B cell (primary cell): ENCODE measurements at regions not wholly inside any gene's neighbourhood (a gene's known extent, or its start where the extent isn't known, plus 50 kb on each side); places are given as distances from the start of the nearest gene placed in this dataset.

Experiments used
- ATAC-seq: fragments of 200-7000 bp; cut with Tn5 transposase; one replicate; pipeline ENCODE4 v1.10.0; 2021; ENCODE audit warnings: low read depth, mild to moderate bottlenecking, moderate number of reproducible peaks, moderate library complexity
- CTCF ChIA-PET: fragments of 350-600 bp; sonication (Branson Sonifier 250); formaldehyde crosslinking; loops from one replicate; lab custom pipeline; 2021; ENCODE audit warnings: antibody characterized with exemption, inconsistent platforms; lab: Charles Lee
- POLR2A ChIA-PET: fragments of 350-600 bp; sonication (Branson Sonifier 250); formaldehyde crosslinking; loops from one replicate; lab custom pipeline; 2021; ENCODE audit warnings: antibody characterized with exemption; lab: Charles Lee
- DNase-seq: peaks from one replicate; pipeline ENCODE4 v3.0.0; 2013
- H2AFZ ChIP-seq: 2 replicates; pipeline ENCODE4 v1.6.1; 2012; ENCODE audit warnings: mild to moderate bottlenecking, low read depth, low read length; ENCODE audit not compliant: insufficient read depth, poor library complexity, severe bottlenecking
- H3K27ac ChIP-seq, 2 donors: 1 replicate in 1 of 2; 2 replicates in 1 of 2; pipeline ENCODE4 v1.5.1; 2012 to 2013; ENCODE audit warnings: low read length in 2 of 2, mild to moderate bottlenecking in 2 of 2, moderate library complexity in 1 of 2
- H3K27me3 ChIP-seq, 4 experiments: fragments of 200-600 bp in 1 of 4; sonication (generic) in 1 of 4; replicated peaks in 1 of 4; 1 replicate in 2 of 4; 2 replicates in 2 of 4; pipeline versions ENCODE4 v1.6.1 to v1.7.0; 2013 to 2016; ENCODE audit warnings: low read length in 3 of 4, mild to moderate bottlenecking in 2 of 4, mixed read lengths in 1 of 4, moderate library complexity in 1 of 4; ENCODE audit not compliant: insufficient read depth in 4 of 4, control insufficient read depth in 3 of 4; ENCODE audit errors: control extremely low read depth in 1 of 4
- H3K36me3 ChIP-seq, 2 experiments: replicated peaks in 1 of 2; 1 replicate in 1 of 2; 2 replicates in 1 of 2; pipeline versions ENCODE4 v1.6.1 to v1.7.1; 2013; ENCODE audit warnings: low read length in 1 of 2; ENCODE audit not compliant: insufficient read depth in 2 of 2, control insufficient read depth in 1 of 2; ENCODE audit errors: control extremely low read depth in 1 of 2, extremely low read depth in 1 of 2
- H3K4me1 ChIP-seq, 2 donors: fragments of 200-600 bp in 1 of 2; sonication (generic) in 1 of 2; 1 replicate in 1 of 2; 2 replicates in 1 of 2; pipeline versions ENCODE4 v1.5.1 to v1.6.1; 2013 to 2017; ENCODE audit warnings: low read length in 2 of 2; ENCODE audit not compliant: control insufficient read depth in 2 of 2, insufficient read depth in 2 of 2
- H3K4me2 ChIP-seq: replicated peaks from 2 replicates; pipeline ENCODE3; 2012; ENCODE audit warnings: mild to moderate bottlenecking, low read depth, low read length; ENCODE audit not compliant: poor library complexity, severe bottlenecking
- H3K4me3 ChIP-seq, 5 experiments: fragments of 200-600 bp in 1 of 5; sonication (generic) in 1 of 5; 1 replicate in 3 of 5; 2 replicates in 2 of 5; pipeline versions ENCODE4 v1.5.1 to v1.7.0; 2011 to 2016; ENCODE audit warnings: low read length in 4 of 5, mild to moderate bottlenecking in 4 of 5, low read depth in 2 of 5, control low read depth in 1 of 5, moderate library complexity in 1 of 5; ENCODE audit not compliant: insufficient read depth in 1 of 5; ENCODE audit errors: control extremely low read depth in 1 of 5, extremely low read depth in 1 of 5
- H3K79me2 ChIP-seq: fragments of 200-600 bp; sonication (generic); one replicate; pipeline ENCODE4 v1.6.0; 2016; ENCODE audit warnings: low read length; ENCODE audit not compliant: control insufficient read depth, insufficient read depth
- H3K9ac ChIP-seq: fragments of 200-600 bp; sonication (generic); 2 replicates; pipeline ENCODE4 v1.6.1; 2017; ENCODE audit warnings: mild to moderate bottlenecking, low read length, moderate library complexity
- H3K9me3 ChIP-seq, 3 donors: one replicate each; pipeline versions ENCODE4 v1.6.1 to v1.7.1; 2013; ENCODE audit warnings: low read length in 2 of 3; ENCODE audit not compliant: control insufficient read depth in 2 of 3, insufficient read depth in 1 of 3; ENCODE audit errors: control extremely low read depth in 1 of 3
- H4K20me1 ChIP-seq: 2 replicates; pipeline ENCODE4 v1.6.0; 2012; ENCODE audit warnings: mild to moderate bottlenecking, low read length; ENCODE audit not compliant: insufficient read depth, control insufficient read depth, poor library complexity, severe bottlenecking
- H3K27ac Mint-ChIP-seq: one replicate; pipeline ENCODE4 v1.8.0; 2021; ENCODE audit warnings: mixed read lengths
- H3K27me3 Mint-ChIP-seq: one replicate; pipeline ENCODE4 v1.8.0; 2021; ENCODE audit warnings: mixed read lengths
- H3K4me1 Mint-ChIP-seq: one replicate; pipeline ENCODE4 v1.8.0; 2021; ENCODE audit warnings: mixed read lengths
- H3K4me3 Mint-ChIP-seq: one replicate; pipeline ENCODE4 v1.8.0; 2021; ENCODE audit warnings: mixed read lengths
- H3K9me3 Mint-ChIP-seq: one replicate; pipeline ENCODE4 v1.8.0; 2022; ENCODE audit warnings: mixed read lengths; ENCODE audit not compliant: insufficient read depth
- CTCF ChIP-seq: fragments of 200-600 bp; IDR thresholded peaks from one replicate; pipeline ENCODE4 v1.8.0; 2022; ENCODE audit warnings: antibody characterized with exemption, mild to moderate bottlenecking
- EZH2 ChIP-seq: IDR thresholded peaks from 2 replicates; pipeline ENCODE4 v1.6.1; 2012; ENCODE audit warnings: borderline replicate concordance, low read depth, mild to moderate bottlenecking, moderate library complexity, low read length; ENCODE audit not compliant: insufficient read depth, poor library complexity, severe bottlenecking
- WGBS: methylation state at CpG from one replicate; pipeline ENCODE4 v1.1.5; 2013; ENCODE audit warnings: missing lambda C conversion rate; ENCODE audit not compliant: insufficient coverage; 5-methylcytosine and 5-hydroxymethylcytosine counted together
- intact Hi-C: fragments of 100-400 bp; cut with micrococcal nuclease; formaldehyde crosslinking; loops from one replicate; pipeline ENCODE4 v1.10.0; 2022

- DNase-seq (no peak), ATAC-seq (no peak)
- H3K4me1 Mint-ChIP-seq: no peaks in the 10 kb centered on the region
- no peaks in the 10 kb centered on the region for H3K9me3 Mint-ChIP-seq
- H3K4me3 Mint-ChIP-seq: no peak overlapping the region
- H3K4me3 ChIP-seq: no peak overlapping the region
- no peak overlapping the region for H2AFZ ChIP-seq
- ChIA-PET POLR2A (no interaction called here), CTCF (no interaction called here)
- no peak for TF ChIP-seq CTCF
- TF ChIP-seq EZH2: no peak
- H4K20me1 ChIP-seq: no peaks in the 10 kb centered on the region
- WGBS: no CpG with 5 or more reads among the region's 1 CpG
- no peaks in the 10 kb centered on the region for H3K9me3 ChIP-seq
- H3K27ac ChIP-seq: no peak overlapping the region
- no peak overlapping the region for H3K9ac ChIP-seq
- H3K27me3 Mint-ChIP-seq: no peaks in the 10 kb centered on the region
- H3K4me1 ChIP-seq: no peaks in the 10 kb centered on the region
- H3K79me2 ChIP-seq: no peaks in the 10 kb centered on the region
- intact Hi-C loops: no loop called here
- H3K36me3 ChIP-seq: no peaks in the 10 kb centered on the region
- H3K4me2 ChIP-seq: no peak overlapping the region
- H3K27me3 ChIP-seq: no peaks in the 10 kb centered on the region
- no peak overlapping the region for H3K27ac Mint-ChIP-seq
These were observed 555.7 kb upstream of the ANO3 start for GRCh38 chr11:25776238-25776637.

- Histone ChIP-seq H4K20me1 (no peaks in the 10 kb centered on the region), H3K27me3 (no peaks in the 10 kb centered on the region), H2AFZ (no peak overlapping the region), H3K4me3 (no peak overlapping the region), H3K9ac (no peak overlapping the region), H3K4me1 (no peaks in the 10 kb centered on the region), H3K9me3 (no peaks in the 10 kb centered on the region), H3K4me2 (no peak overlapping the region), H3K36me3 (no peaks in the 10 kb centered on the region), H3K79me2 (no peaks in the 10 kb centered on the region), H3K27ac (no peak overlapping the region)
- H3K27me3 Mint-ChIP-seq: no peaks in the 10 kb centered on the region
- TF ChIP-seq CTCF: no peak
- TF ChIP-seq EZH2: no peak
- ChIA-PET CTCF (no interaction called here), POLR2A (no interaction called here)
- DNase-seq (no peak), ATAC-seq (no peak)
- intact Hi-C loops: no loop called here
- no peak overlapping the region for H3K27ac Mint-ChIP-seq
- no peaks in the 10 kb centered on the region for H3K4me1 Mint-ChIP-seq
- H3K4me3 Mint-ChIP-seq: no peak overlapping the region
- WGBS: 100% methylated on average over 1 of the region's 2 CpGs
- no peaks in the 10 kb centered on the region for H3K9me3 Mint-ChIP-seq
These were observed 554.6 kb upstream of the ANO3 start for GRCh38 chr11:25777343-25777742.
